Endothelial cell (in vitro differentiated cells): ENCODE measurements at regions not wholly inside any gene's neighbourhood (a gene's known extent, or its start where the extent isn't known, plus 50 kb on each side); places are given as distances from the start of the nearest gene placed in this dataset.

Source experiments
- DNase-seq: peaks from one replicate; pipeline ENCODE4 v3.0.0; 2021; ENCODE audit warnings: low spot score
- H3K27ac Mint-ChIP-seq: one replicate; pipeline ENCODE4 v1.8.0; 2021; ENCODE audit warnings: mixed read lengths, inconsistent platforms; ENCODE audit not compliant: unreplicated experiment
- H3K27me3 Mint-ChIP-seq: one replicate; pipeline ENCODE4 v1.8.0; 2021; ENCODE audit warnings: mild to moderate bottlenecking, moderate library complexity, mixed read lengths, inconsistent platforms; ENCODE audit not compliant: unreplicated experiment
- H3K36me3 Mint-ChIP-seq: one replicate; pipeline ENCODE4 v1.8.0; 2021; ENCODE audit warnings: mild to moderate bottlenecking, low read depth, mixed read lengths, inconsistent platforms; ENCODE audit not compliant: unreplicated experiment
- H3K4me1 Mint-ChIP-seq: one replicate; pipeline ENCODE4 v1.8.0; 2021; ENCODE audit warnings: mild to moderate bottlenecking, mixed read lengths, inconsistent platforms; ENCODE audit not compliant: unreplicated experiment
- H3K4me3 Mint-ChIP-seq: one replicate; pipeline ENCODE4 v1.8.0; 2021; ENCODE audit warnings: mild to moderate bottlenecking, mixed read lengths, inconsistent platforms; ENCODE audit not compliant: unreplicated experiment
- H3K9me3 Mint-ChIP-seq: one replicate; pipeline ENCODE4 v1.8.0; 2021; ENCODE audit warnings: mixed read lengths, inconsistent platforms; ENCODE audit not compliant: unreplicated experiment
- CTCF ChIP-seq: fragments of 200-600 bp; sonication (generic); IDR thresholded peaks from one replicate; pipeline ENCODE4 v1.5.0; 2021; ENCODE audit warnings: antibody characterized with exemption; ENCODE audit not compliant: unreplicated experiment

GRCh38 chr12:59121451-59121850, 201.1 kb upstream of the LRIG3 start:
- no peak for TF ChIP-seq CTCF
- Mint-ChIP-seq H3K4me3 (no peak overlapping the region), H3K9me3 (no peaks in the 10 kb centered on the region), H3K27ac (no peak overlapping the region), H3K4me1 (no peaks in the 10 kb centered on the region), H3K36me3 (no peaks in the 10 kb centered on the region), H3K27me3 (peaks cover 3% of the 10 kb centered on the region)
- DNase-seq = no peak

GRCh38 chr12:59119676-59120075, 199.4 kb upstream of the LRIG3 start:
- Mint-ChIP-seq H3K27me3 (no peaks in the 10 kb centered on the region), H3K9me3 (no peaks in the 10 kb centered on the region), H3K36me3 (no peaks in the 10 kb centered on the region), H3K4me1 (no peaks in the 10 kb centered on the region), H3K4me3 (no peak overlapping the region), H3K27ac (no peak overlapping the region)
- no peak for TF ChIP-seq CTCF
- no peak for DNase-seq

- Mint-ChIP-seq H3K4me3 (no peak overlapping the region), H3K4me1 (peaks cover 2% of the 10 kb centered on the region), H3K27me3 (no peaks in the 10 kb centered on the region), H3K36me3 (no peaks in the 10 kb centered on the region), H3K27ac (no peak overlapping the region), H3K9me3 (no peaks in the 10 kb centered on the region)
- no peak for DNase-seq
- no peak for TF ChIP-seq CTCF
These were observed 198.1 kb upstream of the LRIG3 start for GRCh38 chr12:59118356-59118755.

GRCh38 chr12:59115995-59116394, 195.7 kb upstream of the LRIG3 start:
- H3K4me1 Mint-ChIP-seq = peaks cover 2% of the 10 kb centered on the region
- no peak for TF ChIP-seq CTCF
- no peaks in the 10 kb centered on the region for H3K9me3 Mint-ChIP-seq
- peaks cover 1% of the 10 kb centered on the region for H3K27me3 Mint-ChIP-seq
- no peak overlapping the region for H3K27ac Mint-ChIP-seq
- no peak overlapping the region for H3K4me3 Mint-ChIP-seq
- no peak for DNase-seq
- H3K36me3 Mint-ChIP-seq = no peaks in the 10 kb centered on the region

- no peak overlapping the region for H3K4me3 Mint-ChIP-seq
- no peak for TF ChIP-seq CTCF
- peaks cover 2% of the 10 kb centered on the region for H3K4me1 Mint-ChIP-seq
- H3K27ac Mint-ChIP-seq = no peak overlapping the region
- H3K9me3 Mint-ChIP-seq = no peaks in the 10 kb centered on the region
- no peak for DNase-seq
- no peaks in the 10 kb centered on the region for H3K36me3 Mint-ChIP-seq
- H3K27me3 Mint-ChIP-seq = peaks cover 1% of the 10 kb centered on the region
These were observed 195.2 kb upstream of the LRIG3 start for GRCh38 chr12:59115526-59115925.
